ENCODE measurements at regions not wholly inside any gene's neighbourhood (a gene's known extent, or its start where the extent isn't known, plus 50 kb on each side); places are given as distances from the start of the nearest gene placed in this dataset.

- TF ChIP-seq, protein P1, sequence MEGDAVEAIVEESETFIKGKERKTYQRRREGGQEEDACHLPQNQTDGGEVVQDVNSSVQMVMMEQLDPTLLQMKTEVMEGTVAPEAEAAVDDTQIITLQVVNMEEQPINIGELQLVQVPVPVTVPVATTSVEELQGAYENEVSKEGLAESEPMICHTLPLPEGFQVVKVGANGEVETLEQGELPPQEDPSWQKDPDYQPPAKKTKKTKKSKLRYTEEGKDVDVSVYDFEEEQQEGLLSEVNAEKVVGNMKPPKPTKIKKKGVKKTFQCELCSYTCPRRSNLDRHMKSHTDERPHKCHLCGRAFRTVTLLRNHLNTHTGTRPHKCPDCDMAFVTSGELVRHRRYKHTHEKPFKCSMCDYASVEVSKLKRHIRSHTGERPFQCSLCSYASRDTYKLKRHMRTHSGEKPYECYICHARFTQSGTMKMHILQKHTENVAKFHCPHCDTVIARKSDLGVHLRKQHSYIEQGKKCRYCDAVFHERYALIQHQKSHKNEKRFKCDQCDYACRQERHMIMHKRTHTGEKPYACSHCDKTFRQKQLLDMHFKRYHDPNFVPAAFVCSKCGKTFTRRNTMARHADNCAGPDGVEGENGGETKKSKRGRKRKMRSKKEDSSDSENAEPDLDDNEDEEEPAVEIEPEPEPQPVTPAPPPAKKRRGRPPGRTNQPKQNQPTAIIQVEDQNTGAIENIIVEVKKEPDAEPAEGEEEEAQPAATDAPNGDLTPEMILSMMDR (conservative IDR thresholded peaks at IDR 0.05 in 1 of 2, IDR thresholded peaks at IDR 0.05 in 1 of 2; ENCODE audit: low read depth in 1 of 2, low read length in 2 of 2), result no peak
- TF ChIP-seq EZH2 (IDR thresholded peaks at IDR 0.05; ENCODE audit: low read length, missing control alignments), result no peak
These were observed 75.1 kb downstream of the FOXL1 start for GRCh38 chr16:86653285-86654006.
